GM18519 (cell line): ENCODE measurements at regions not wholly inside any gene's neighbourhood (a gene's known extent, or its start where the extent isn't known, plus 50 kb on each side); places are given as distances from the start of the nearest gene placed in this dataset.

Source experiments
- ATAC-seq: cut with Tn5 transposase; IDR thresholded peaks from one replicate; pipeline ENCODE4 v1.9.1; 2021; ENCODE audit warnings: mild to moderate bottlenecking, moderate library complexity; ENCODE audit not compliant: unreplicated experiment, low FRiP score

- no peak for ATAC-seq
Observed at GRCh38 chr9:582775-583174, 258.7 kb upstream of the DMRT1 start.

DNA sequence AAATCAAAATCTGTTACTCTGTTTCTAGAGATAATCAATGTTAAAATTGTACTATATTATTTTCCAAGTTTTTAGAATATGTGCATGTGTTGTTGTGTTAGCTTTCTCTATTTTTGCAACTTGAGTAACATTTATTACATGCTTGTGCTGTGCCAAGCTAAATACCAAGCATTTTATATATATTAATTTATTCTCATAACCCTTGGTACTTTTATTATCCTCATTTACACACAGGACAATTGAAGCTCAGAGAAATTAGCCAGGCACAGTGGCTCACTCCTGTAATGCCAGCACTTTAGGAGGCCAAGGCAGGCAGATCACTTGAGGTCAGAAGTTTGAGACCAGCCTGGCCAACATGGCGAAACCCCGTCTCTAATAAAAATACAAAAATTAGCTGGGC, 254.0 kb upstream of the DMRT1 start:
- ATAC-seq = no peak

GRCh38 chr9:588981-589380, 252.5 kb upstream of the DMRT1 start:
- no peak for ATAC-seq

DNA sequence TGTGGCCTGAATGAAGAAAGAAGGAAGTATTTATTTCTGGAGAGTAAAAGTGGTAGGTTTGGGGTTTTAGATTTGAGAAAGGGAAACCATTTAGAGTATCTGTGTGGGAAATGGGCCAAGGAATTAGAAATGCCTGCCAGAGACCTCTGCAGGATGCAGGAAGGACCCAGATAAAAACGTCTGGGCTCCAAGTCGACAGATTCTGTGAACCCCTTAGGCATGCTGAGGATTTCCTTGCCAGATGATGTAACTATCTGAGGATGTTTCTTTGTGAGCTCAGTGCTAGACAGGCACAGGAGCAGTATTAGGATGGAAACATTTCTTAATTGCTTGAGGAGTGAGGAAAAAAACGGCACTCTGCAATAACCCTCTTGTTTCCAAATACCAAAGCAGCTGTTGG, 251.8 kb upstream of the DMRT1 start:
- no peak for ATAC-seq

DNA sequence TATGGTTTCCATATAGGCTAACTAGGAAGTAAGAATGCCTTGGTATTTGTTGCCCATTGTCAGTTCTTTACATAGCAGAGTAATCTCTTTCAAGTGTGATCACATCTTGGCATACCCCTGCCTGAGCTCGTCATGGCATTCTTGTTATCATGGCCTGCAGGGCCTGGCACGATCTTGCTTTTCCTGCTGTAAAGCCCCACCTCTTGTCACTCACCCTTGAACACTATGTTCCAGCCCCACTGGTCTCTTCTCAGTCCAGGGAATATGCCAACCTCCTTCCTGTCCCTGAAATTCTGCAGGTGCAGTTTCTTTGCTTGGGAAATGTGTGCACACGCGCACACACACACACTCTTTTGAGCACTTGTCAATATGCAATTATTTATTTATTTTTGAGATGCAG, 250.2 kb upstream of the DMRT1 start:
- no peak for ATAC-seq

GRCh38 chr9:592225-592624, 249.3 kb upstream of the DMRT1 start:
- ATAC-seq = no peak

GRCh38 chr9:592733-593132, 248.8 kb upstream of the DMRT1 start:
- no peak for ATAC-seq

GRCh38 chr9:593809-594208, 247.7 kb upstream of the DMRT1 start:
- ATAC-seq = no peak

DNA sequence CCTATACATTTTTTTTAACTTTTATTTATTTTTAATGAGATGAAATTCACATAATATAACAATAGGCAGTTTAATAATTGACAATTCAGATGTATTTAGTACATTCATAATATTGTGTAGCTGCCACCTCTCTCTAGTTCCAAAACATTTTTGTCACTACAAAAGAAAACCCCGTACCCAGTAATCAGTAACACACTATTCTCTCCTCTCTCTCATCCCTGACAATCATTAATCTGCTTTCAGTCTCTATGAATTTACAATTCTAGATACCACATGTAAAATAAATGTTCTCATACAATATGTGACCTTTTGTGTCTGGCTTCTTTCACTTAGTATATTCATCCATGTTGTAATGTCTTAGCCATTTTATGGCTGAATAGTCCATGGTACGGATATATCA, 244.8 kb upstream of the DMRT1 start:
- ATAC-seq = no peak

- ATAC-seq = no peak
Observed at GRCh38 chr9:600006-600405, 241.5 kb upstream of the DMRT1 start.

DNA sequence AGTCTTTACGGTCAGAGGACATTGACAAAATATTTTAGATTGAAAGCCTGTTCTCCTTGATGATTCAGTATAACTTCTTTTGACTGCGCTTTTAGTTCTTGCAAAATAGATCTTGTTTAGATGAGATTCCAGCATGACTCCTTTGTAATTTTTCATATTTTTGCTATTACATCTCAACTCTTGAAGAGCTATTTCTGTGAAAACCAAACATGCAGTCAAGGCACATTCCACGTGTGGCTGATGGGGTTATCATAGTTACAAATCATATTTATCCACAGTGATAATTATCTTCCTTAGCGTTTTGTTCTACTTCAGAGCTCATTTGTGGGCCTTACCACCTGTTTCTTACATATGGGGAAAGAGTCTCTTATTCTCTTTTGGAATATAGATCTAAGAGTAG, 238.8 kb upstream of the DMRT1 start:
- ATAC-seq = no peak

DNA sequence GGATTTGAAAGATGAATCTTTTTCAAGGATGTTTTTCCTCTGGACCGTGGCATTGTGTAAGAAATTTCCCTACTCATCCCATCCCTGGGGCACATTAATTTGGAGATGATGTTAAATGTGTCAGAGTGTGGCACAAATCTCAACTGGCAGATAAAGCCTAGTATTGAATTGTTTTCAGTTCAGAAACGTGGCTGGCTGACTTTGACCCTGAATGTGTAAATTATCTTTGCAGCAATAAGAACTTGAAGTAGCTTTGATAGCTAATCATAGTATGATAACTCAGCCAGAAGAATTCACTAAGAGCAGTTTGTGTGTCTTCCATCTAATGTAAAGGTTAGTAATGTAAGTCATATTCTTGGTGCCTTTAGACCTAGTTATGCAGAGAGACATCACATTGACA, 238.4 kb upstream of the DMRT1 start:
- ATAC-seq = no peak

DNA sequence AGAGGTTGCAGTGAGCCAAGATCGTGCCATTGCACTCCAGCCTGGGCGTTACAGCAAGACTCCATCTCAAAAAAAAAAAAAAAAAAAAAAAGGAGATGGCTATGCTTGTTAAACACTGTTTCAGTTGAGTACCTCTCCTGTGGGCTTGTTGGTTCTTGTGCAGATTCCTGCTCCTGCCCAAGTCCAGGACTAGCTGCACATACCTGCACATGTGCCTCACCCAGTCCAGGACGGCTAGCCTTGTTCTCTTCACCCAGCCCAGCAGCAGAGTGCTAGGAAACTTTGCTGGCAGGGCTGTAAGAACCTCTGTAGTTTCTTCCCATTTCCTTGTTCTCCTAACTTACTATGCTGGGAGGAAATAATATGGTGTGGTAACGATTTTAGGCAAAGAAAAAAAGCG, 234.1 kb upstream of the DMRT1 start:
- ATAC-seq = no peak

DNA sequence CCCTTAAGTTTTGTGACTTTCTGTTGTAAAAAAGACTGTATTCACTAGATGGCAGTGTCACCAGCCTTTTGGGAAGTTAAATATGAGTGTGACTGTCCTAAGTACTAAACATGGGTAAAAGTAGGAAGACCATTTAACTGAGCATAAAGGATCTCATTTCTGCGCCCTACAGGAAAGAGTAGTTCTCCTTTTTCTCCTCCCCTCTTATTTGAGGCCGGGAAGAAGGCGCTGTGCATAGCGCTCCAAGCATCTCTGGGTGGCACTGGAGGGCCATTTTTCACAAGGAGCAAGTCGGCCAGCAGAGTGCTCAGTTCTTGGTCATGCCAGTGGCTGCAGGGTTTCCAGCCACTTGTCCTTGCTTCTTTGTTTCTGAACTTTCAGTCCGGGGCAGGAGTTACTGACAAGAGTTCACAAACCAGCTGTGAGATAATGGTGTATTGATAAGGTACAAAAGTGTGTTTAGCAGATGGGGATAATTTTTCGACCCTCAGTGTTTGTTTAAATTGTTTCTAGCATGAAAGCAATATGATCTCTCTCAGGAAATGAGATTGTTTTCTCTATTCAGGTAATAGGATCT, 227.6 kb upstream of the DMRT1 start:
- ATAC-seq = peak; percentile 84

GRCh38 chr9:614431-614830, 227.1 kb upstream of the DMRT1 start:
- no peak for ATAC-seq

- ATAC-seq = no peak
Observed at GRCh38 chr9:615756-616155, 225.7 kb upstream of the DMRT1 start.

- ATAC-seq = no peak
Observed at GRCh38 chr9:616694-617093, 224.8 kb upstream of the DMRT1 start.

DNA sequence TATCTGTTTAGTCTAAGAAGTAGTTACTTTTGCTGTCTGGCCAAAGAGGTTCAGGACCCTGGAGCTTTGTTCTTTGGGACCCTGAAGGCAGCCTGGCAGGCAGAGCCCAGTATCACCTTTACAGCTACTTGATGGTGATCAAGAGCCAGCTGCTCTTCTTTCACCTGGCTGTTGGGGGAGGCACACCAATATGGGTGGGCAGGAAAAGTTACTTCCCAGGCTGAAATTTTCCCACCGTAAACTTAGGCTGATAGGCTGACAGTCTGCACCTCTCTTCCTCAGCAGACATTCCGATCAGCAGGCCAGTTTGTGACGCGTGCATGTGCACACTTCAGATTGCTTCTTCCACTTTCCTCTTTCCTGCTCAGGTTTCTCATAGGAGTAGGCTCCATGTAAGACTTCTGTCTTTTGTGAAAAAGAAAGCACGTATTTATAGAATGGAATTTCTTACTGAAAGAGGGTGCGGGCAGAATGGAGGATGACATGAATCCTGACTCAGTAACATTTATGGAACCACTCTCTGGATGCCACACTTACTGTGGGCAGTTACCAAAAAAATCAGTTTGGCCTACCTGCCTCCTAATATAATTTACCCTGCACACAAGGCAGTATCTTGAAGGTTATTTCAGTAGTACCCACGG, 223.9 kb upstream of the DMRT1 start:
- ATAC-seq = no peak

GRCh38 chr9:618478-618877, 223.0 kb upstream of the DMRT1 start:
- no peak for ATAC-seq

GRCh38 chr9:621201-621855, 220.2 kb upstream of the DMRT1 start:
- no peak for ATAC-seq

- no peak for ATAC-seq
Observed at GRCh38 chr9:624935-625500, 216.5 kb upstream of the DMRT1 start.

- ATAC-seq = no peak
Observed at GRCh38 chr9:625613-626012, 215.9 kb upstream of the DMRT1 start.
